Fibroblast of lung (primary cell): ENCODE measurements at regions not wholly inside any gene's neighbourhood (a gene's known extent, or its start where the extent isn't known, plus 50 kb on each side); places are given as distances from the start of the nearest gene placed in this dataset.
A peak's percentile ranks its signal among the peaks of the same experiment; 100 is the strongest.

Experiments
- DNase-seq, 2 donors: peaks; one replicate each; pipeline versions ENCODE4 v3.0.0 to v3.0.0-alpha.2; 2010; ENCODE audit warnings: low read depth in 2 of 2
- H2AFZ ChIP-seq: 2 replicates; pipeline ENCODE4 v1.5.1; 2012; ENCODE audit warnings: low read length, control low read depth, inconsistent platforms
- H3K27ac ChIP-seq: 2 replicates; pipeline ENCODE4 v1.5.1; 2011; ENCODE audit warnings: low read length, control low read depth; ENCODE audit not compliant: insufficient read depth
- H3K27me3 ChIP-seq: 2 replicates; pipeline ENCODE4 v1.5.1; 2011; ENCODE audit warnings: mild to moderate bottlenecking, low read length; ENCODE audit not compliant: control insufficient read depth, insufficient read depth
- H3K36me3 ChIP-seq: 2 replicates; pipeline ENCODE4 v1.5.1; 2011; ENCODE audit warnings: low read length; ENCODE audit not compliant: control insufficient read depth, insufficient read depth
- H3K4me1 ChIP-seq: 2 replicates; pipeline ENCODE4 v1.5.1; 2011; ENCODE audit warnings: low read length; ENCODE audit not compliant: control insufficient read depth, insufficient read depth; ENCODE audit errors: extremely low read depth
- H3K4me2 ChIP-seq: 2 replicates; pipeline ENCODE4 v1.5.1; 2011; ENCODE audit warnings: low read length, control low read depth; ENCODE audit not compliant: insufficient read depth; ENCODE audit errors: extremely low read depth
- H3K4me3 ChIP-seq, 4 experiments: fragments of 200-600 bp in 1 of 4; sonication (generic) in 1 of 4; replicated peaks in 1 of 4; 2 replicates each; pipeline ENCODE4 v1.5.1; 2011 to 2016; ENCODE audit warnings: low read length in 4 of 4, low read depth in 3 of 4, mild to moderate bottlenecking in 3 of 4, control low read depth in 2 of 4, inconsistent platforms in 1 of 4, mixed read lengths in 1 of 4; ENCODE audit not compliant: insufficient read depth in 1 of 4; ENCODE audit errors: control extremely low read depth in 1 of 4
- H3K79me2 ChIP-seq: 2 replicates; pipeline ENCODE4 v1.5.1; 2012; ENCODE audit warnings: mild to moderate bottlenecking, low read length, inconsistent platforms; ENCODE audit not compliant: control insufficient read depth, insufficient read depth
- H3K9ac ChIP-seq: 2 replicates; pipeline ENCODE4 v1.5.1; 2011; ENCODE audit warnings: mild to moderate bottlenecking, low read length, control low read depth; ENCODE audit not compliant: insufficient read depth
- H3K9me3 ChIP-seq: 2 replicates; pipeline ENCODE4 v1.5.1; 2012; ENCODE audit warnings: low read depth, low read length; ENCODE audit not compliant: control insufficient read depth, insufficient read depth
- H4K20me1 ChIP-seq: 2 replicates; pipeline ENCODE4 v1.5.1; 2011; ENCODE audit warnings: low read length; ENCODE audit not compliant: control insufficient read depth, insufficient read depth; ENCODE audit errors: extremely low read depth
- EZH2 ChIP-seq: IDR thresholded peaks from 2 replicates; pipeline ENCODE4 v1.5.1; 2012; ENCODE audit warnings: low read length, control low read depth, mild to moderate bottlenecking; ENCODE audit errors: missing control alignments
- TF ChIP-seq, protein P1 (sequence below), 2 donors: IDR thresholded peaks in 1 of 2; conservative IDR thresholded peaks in 1 of 2; 1 replicate in 1 of 2; 2 replicates in 1 of 2; pipeline ENCODE4 v1.5.1; 2011 to 2012; ENCODE audit warnings: low read length in 2 of 2, control low read depth in 1 of 2, inconsistent platforms in 1 of 2, low read depth in 1 of 2, mild to moderate bottlenecking in 1 of 2

DNA sequence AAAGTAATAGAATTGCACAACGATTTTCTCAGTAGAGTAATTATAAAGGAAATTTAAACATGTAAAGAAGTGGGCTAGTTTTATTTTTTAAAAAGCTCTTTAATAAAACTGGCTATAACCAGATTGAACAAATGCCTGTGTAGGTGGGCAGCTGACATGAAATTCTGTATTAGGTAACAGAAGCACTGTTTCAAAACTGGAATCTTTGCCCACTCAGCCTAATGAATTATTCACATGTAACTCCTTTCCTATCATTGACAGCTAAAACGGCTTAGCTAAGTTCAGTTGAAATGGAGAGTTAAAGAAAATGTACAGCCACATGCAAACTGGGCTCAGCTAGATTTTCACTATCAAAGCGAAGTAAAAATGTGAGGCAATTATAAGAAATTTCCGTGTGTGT, 1300.1 kb upstream of the ACO1 start:
- Histone ChIP-seq H3K9me3 (no peaks in the 10 kb centered on the region), H3K36me3 (no peaks in the 10 kb centered on the region), H3K79me2 (no peaks in the 10 kb centered on the region), H3K4me3 (no peak overlapping the region), H2AFZ (no peak overlapping the region), H3K4me2 (no peak overlapping the region), H4K20me1 (no peaks in the 10 kb centered on the region), H3K4me1 (no peaks in the 10 kb centered on the region), H3K9ac (no peak overlapping the region), H3K27me3 (no peaks in the 10 kb centered on the region), H3K27ac (no peak overlapping the region)
- DNase-seq = no peak
- TF ChIP-seq, protein P1, sequence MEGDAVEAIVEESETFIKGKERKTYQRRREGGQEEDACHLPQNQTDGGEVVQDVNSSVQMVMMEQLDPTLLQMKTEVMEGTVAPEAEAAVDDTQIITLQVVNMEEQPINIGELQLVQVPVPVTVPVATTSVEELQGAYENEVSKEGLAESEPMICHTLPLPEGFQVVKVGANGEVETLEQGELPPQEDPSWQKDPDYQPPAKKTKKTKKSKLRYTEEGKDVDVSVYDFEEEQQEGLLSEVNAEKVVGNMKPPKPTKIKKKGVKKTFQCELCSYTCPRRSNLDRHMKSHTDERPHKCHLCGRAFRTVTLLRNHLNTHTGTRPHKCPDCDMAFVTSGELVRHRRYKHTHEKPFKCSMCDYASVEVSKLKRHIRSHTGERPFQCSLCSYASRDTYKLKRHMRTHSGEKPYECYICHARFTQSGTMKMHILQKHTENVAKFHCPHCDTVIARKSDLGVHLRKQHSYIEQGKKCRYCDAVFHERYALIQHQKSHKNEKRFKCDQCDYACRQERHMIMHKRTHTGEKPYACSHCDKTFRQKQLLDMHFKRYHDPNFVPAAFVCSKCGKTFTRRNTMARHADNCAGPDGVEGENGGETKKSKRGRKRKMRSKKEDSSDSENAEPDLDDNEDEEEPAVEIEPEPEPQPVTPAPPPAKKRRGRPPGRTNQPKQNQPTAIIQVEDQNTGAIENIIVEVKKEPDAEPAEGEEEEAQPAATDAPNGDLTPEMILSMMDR (conservative IDR thresholded peaks at IDR 0.05 in 1 of 2, IDR thresholded peaks at IDR 0.05 in 1 of 2; ENCODE audit: low read depth in 1 of 2, low read length in 2 of 2) = no peak
- no peak for TF ChIP-seq EZH2

- Histone ChIP-seq H2AFZ (no peak overlapping the region), H3K9ac (no peak overlapping the region), H3K36me3 (no peaks in the 10 kb centered on the region), H3K27me3 (no peaks in the 10 kb centered on the region), H3K4me1 (no peaks in the 10 kb centered on the region), H3K27ac (no peak overlapping the region), H4K20me1 (no peaks in the 10 kb centered on the region), H3K79me2 (no peaks in the 10 kb centered on the region), H3K4me3 (no peak overlapping the region), H3K9me3 (no peaks in the 10 kb centered on the region), H3K4me2 (no peak overlapping the region)
- TF ChIP-seq EZH2 = no peak
- TF ChIP-seq, protein P1 (conservative IDR thresholded peaks at IDR 0.05 in 1 of 2, IDR thresholded peaks at IDR 0.05 in 1 of 2; ENCODE audit: low read depth in 1 of 2, low read length in 2 of 2) = no peak
- DNase-seq = peak; percentile 39 to 77
These were observed 1294.8 kb upstream of the ACO1 start for GRCh38 chr9:31089549-31090221.

GRCh38 chr9:31100311-31100710, 1284.1 kb upstream of the ACO1 start:
- Histone ChIP-seq H3K79me2 (no peaks in the 10 kb centered on the region), H3K4me3 (no peak overlapping the region), H3K4me1 (no peaks in the 10 kb centered on the region), H3K27ac (no peak overlapping the region), H3K4me2 (no peak overlapping the region), H3K9me3 (no peaks in the 10 kb centered on the region), H3K36me3 (no peaks in the 10 kb centered on the region), H4K20me1 (no peaks in the 10 kb centered on the region), H3K9ac (no peak overlapping the region), H2AFZ (no peak overlapping the region), H3K27me3 (no peaks in the 10 kb centered on the region)
- no peak for TF ChIP-seq EZH2
- DNase-seq = no peak
